ENCODE measurements at regions not wholly inside any gene's neighbourhood (a gene's known extent, or its start where the extent isn't known, plus 50 kb on each side); places are given as distances from the start of the nearest gene placed in this dataset.

GRCh38 chr16:52819808-52820207 is 232.9 kb downstream of the CHD9NB start:
- Histone ChIP-seq H2AFZ (ENCODE audit: low read depth, low read length) (no peak overlapping the region), H3K4me3 (no peak overlapping the region), H3K4me1 (replicated peaks in 1 of 2; ENCODE audit: control insufficient read depth in 2 of 2, insufficient read depth in 2 of 2, low read length in 2 of 2) (no peaks in the 10 kb centered on the region), H3K4me2 (ENCODE audit: insufficient read depth, low read length) (no peak overlapping the region), H3K79me2 (ENCODE audit: control insufficient read depth, insufficient read depth, low read length) (no peaks in the 10 kb centered on the region), H3K9me1 (ENCODE audit: control insufficient read depth, insufficient read depth, low read length) (no peaks in the 10 kb centered on the region), H3K36me3 (ENCODE audit: control insufficient read depth, insufficient read depth, low read length) (no peaks in the 10 kb centered on the region), H3K9ac (ENCODE audit: insufficient read depth in 1 of 2, low read depth in 2 of 2, low read length in 2 of 2) (no peak overlapping the region), H3K9me3 (replicated peaks; ENCODE audit: control insufficient read depth, insufficient read depth, low read depth, low read length) (no peaks in the 10 kb centered on the region), H3K27me3 (ENCODE audit: control insufficient read depth in 2 of 2, insufficient read depth in 2 of 2, low read length in 2 of 2) (no peaks in the 10 kb centered on the region), H4K20me1 (replicated peaks; ENCODE audit: control insufficient read depth, insufficient read depth, low read length) (no peaks in the 10 kb centered on the region), H3K27ac (ENCODE audit: extremely low read depth, low read depth, low read length) (no peak overlapping the region)
- ChIA-PET CTCF (ENCODE audit: low intra/inter-chr PET ratio) (no interaction called here), POLR2A (no interaction called here)
- intact Hi-C loops (cut with micrococcal nuclease), result no loop called here
- FAIRE-seq, result no peak
- no TSS peak for BruUV-seq (replicated peaks)
- 3% methylated on average over 3 of the region's 3 CpGs for WGBS (ENCODE audit: insufficient coverage, low coverage, missing lambda C conversion rate)
- no peak for DNase-seq (ENCODE audit: extremely low read depth in 1 of 4, low spot score in 3 of 4)
- TF ChIP-seq CREB5 (CRISPR knock-in tag; IDR thresholded peaks at IDR 0.05), result no peak
- in situ Hi-C loops (cut with MboI), result no loop called here
- no peak for ATAC-seq

- H3K27ac ChIP-seq (ENCODE audit: extremely low read depth, low read depth, low read length), result no peak overlapping the region
- in situ Hi-C loops (cut with MboI) (no loop called here), intact Hi-C loops (cut with micrococcal nuclease) (no loop called here)
- H3K79me2 ChIP-seq (ENCODE audit: control insufficient read depth, insufficient read depth, low read length), result no peaks in the 10 kb centered on the region
- ChIA-PET CTCF (ENCODE audit: low intra/inter-chr PET ratio) (no interaction called here), POLR2A (no interaction called here)
- H2AFZ ChIP-seq (ENCODE audit: low read depth, low read length), result no peak overlapping the region
- H3K4me2 ChIP-seq (ENCODE audit: insufficient read depth, low read length), result no peak overlapping the region
- no peak overlapping the region for H3K9ac ChIP-seq (ENCODE audit: insufficient read depth in 1 of 2, low read depth in 2 of 2, low read length in 2 of 2)
- H3K9me1 ChIP-seq (ENCODE audit: control insufficient read depth, insufficient read depth, low read length), result no peaks in the 10 kb centered on the region
- H3K4me3 ChIP-seq, result no peak overlapping the region
- ATAC-seq (no peak), DNase-seq (ENCODE audit: extremely low read depth in 1 of 4, low spot score in 3 of 4) (no peak), FAIRE-seq (no peak)
- no peaks in the 10 kb centered on the region for H3K36me3 ChIP-seq (ENCODE audit: control insufficient read depth, insufficient read depth, low read length)
- WGBS (ENCODE audit: insufficient coverage, low coverage, missing lambda C conversion rate), result 2% methylated on average over 6 of the region's 7 CpGs
- no TSS peak for BruUV-seq (replicated peaks)
- no peaks in the 10 kb centered on the region for H3K4me1 ChIP-seq (replicated peaks in 1 of 2; ENCODE audit: control insufficient read depth in 2 of 2, insufficient read depth in 2 of 2, low read length in 2 of 2)
- no peaks in the 10 kb centered on the region for H3K9me3 ChIP-seq (replicated peaks; ENCODE audit: control insufficient read depth, insufficient read depth, low read depth, low read length)
- H4K20me1 ChIP-seq (replicated peaks; ENCODE audit: control insufficient read depth, insufficient read depth, low read length), result no peaks in the 10 kb centered on the region
- H3K27me3 ChIP-seq (ENCODE audit: control insufficient read depth in 2 of 2, insufficient read depth in 2 of 2, low read length in 2 of 2), result no peaks in the 10 kb centered on the region
- TF ChIP-seq HLTF (IDR thresholded peaks at IDR 0.05) (no peak), ZNF395 (CRISPR knock-in tag; IDR thresholded peaks at IDR 0.05) (no peak), AFF1 (IDR thresholded peaks at IDR 0.05; ENCODE audit: low read depth in 1 of 2, partially characterized antibody in 2 of 2) (no peak), RFX5 (IDR thresholded peaks at IDR 0.05; ENCODE audit: low read depth, low read length) (no peak), MTA3 (IDR thresholded peaks at IDR 0.05; ENCODE audit: borderline replicate concordance) (no peak), THRAP3 (IDR thresholded peaks at IDR 0.05; ENCODE audit: borderline replicate concordance) (no peak), RAD51 (IDR thresholded peaks at IDR 0.05; ENCODE audit: borderline replicate concordance, low read depth) (no peak), USF1 (CRISPR knock-in tag; IDR thresholded peaks at IDR 0.05) (no peak)
These were observed 233.3 kb downstream of the CHD9NB start for GRCh38 chr16:52819405-52819804.
